HG03108 (cell line): ENCODE measurements at regions not wholly inside any gene's neighbourhood (a gene's known extent, or its start where the extent isn't known, plus 50 kb on each side); places are given as distances from the start of the nearest gene placed in this dataset.
"Not testable (repeated sequence)": the region's sequence is repeated elsewhere in the genome, so short reads cannot be mapped to it uniquely, and the experiment has no call there.

ENCODE experiments used
- ATAC-seq: cut with Tn5 transposase; IDR thresholded peaks from one replicate; pipeline ENCODE4 v1.9.1; 2021; ENCODE audit warnings: moderate library complexity; ENCODE audit not compliant: unreplicated experiment

DNA sequence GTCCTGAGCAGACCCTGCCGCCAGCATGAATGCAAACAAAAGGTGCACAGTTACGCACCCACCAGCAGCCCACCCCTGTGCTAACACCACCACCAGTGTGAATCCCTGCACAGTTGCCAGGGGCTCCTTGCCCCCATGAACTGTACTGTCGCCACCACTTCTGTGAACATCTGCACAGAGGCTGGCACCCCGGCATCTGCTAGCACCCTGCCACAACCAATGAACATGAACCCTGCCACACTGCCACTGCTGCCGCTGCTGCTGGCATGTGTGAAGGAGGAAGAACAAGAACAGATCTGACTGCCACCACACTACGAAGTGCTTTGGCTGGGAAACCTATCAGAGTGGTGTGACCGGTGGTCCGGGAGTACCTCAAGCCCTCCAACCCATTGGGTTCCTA, 261.3 kb downstream of the PARM1 start:
- ATAC-seq: no peak

DNA sequence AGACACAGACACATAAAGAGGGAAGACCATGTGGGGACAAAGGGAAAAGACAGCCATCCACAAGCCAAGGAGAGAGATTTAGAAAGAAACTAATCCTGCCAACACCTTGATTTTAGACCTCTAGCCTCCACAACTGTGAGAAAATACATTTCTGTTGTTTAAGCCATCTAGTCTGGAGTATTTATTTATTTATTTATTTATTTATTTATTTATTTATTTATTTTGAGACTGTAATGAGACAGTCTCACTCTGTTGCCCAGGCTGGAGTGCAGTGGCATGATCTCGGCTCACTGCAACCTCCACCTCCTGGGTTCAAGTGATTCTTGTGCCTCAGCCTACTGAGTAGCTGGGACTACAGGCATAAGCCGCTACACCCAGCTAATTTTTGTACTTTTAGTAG, 259.3 kb downstream of the PARM1 start:
- ATAC-seq: not testable (repeated sequence)

DNA sequence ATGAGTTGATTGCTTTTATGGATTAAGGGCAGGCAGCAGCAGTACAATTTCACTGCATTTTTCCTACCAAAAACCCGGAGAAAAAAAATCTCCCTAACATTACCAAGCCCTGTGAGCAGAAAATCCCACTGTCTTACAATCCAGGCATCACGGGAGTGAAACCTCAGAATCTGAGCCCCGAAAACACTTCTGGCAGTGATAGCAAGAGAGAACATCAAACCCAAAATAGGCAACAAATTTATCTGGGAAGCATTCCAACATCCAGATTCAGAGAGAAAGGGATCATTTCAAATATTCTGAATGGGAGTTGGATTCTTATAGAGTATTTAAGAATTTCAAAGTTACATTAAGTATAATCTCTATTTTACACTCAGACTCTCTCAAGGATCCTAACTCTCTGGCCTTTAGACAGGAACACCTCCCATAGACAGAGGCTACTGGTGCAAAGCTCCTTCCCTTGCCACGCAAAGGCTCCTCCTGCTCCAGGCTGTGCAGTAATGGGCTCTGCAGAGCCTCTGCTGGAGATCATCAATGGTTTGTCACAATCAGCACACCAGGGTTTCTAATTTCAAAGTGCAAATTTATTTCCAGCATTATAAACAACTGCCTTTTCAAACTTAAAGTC, 256.9 kb downstream of the PARM1 start:
- ATAC-seq: no peak

DNA sequence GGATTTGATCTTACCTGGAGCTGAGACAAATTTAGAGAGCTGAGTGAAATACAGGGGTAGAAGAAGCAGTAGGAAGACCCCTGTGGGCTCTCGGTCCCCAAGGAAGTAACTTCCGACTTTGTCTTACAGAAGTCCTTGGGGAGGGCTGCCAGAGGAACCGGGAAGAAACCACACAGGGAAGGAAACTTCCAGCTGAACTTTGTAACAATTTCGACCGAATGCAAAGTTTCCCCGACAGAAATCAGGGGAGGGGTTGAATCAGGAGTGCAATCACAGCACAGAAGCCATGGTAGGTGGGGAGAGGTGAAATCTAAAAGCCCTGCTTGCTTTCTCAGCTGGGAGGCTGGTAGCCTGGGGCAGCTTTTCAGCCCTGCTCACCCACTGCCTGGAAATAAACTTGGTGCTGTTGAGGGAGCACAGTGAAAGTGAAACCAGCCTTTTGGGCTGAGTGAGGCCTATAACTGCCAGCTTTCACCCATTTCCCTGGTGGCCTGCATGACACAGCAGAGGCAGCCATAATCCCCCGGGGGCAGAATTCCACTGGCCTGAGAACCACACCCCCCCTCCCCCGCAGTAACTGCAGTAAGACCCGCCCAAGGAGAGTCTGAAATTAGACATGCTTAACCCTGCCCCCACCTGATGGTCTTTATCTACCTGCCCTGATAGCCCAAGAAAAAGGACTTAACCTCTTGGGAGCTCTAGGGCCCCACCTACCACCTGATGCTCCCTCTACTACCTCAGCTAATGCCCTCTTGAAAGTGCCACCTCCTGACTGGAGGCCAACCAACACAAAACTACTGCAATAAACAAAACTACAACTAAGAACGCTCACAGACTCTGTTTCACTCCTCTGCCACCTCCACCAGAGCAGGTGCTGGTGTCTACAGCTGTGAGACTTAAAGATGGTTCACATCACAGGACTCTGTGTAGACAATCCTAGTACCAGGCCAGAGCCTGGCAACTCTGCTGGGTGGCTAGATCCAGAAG, 248.2 kb downstream of the PARM1 start:
- ATAC-seq: peak; percentile 83

DNA sequence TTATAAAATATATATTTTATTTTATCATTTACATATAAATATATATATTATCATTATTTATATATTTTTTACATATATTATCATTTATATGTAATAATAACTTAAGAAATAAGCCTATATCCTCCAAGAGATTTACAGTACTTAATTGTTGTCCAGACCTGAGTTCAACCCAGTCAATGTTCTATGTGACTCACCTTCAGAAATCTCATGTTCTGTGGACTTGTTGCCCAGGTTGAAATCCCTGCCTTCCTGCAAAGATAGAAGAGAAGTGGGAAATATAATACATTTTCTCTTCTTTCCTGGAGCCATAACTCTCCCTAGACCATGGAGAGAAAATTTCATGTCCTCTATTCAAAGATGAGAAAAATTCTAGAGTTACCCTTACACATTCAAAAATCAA, 247.3 kb downstream of the PARM1 start:
- ATAC-seq: no peak

DNA sequence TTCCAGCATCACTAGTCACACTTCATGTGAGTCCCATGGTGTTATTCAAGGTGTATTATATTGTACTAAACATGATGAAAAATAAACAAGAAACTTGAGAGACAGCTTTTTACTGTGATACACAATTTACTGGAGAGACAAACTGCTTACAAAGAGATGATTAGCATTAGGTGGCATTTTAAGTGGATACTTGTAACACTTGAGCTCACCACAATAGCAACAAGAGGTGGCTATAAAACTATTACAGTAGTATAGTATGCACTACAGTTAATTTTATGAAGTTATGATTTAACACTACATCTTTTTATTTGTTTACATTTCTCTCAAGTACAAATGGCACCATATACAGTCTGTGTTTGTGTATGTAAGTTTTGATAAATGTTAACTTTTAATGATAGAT, 246.6 kb downstream of the PARM1 start:
- no peak for ATAC-seq

DNA sequence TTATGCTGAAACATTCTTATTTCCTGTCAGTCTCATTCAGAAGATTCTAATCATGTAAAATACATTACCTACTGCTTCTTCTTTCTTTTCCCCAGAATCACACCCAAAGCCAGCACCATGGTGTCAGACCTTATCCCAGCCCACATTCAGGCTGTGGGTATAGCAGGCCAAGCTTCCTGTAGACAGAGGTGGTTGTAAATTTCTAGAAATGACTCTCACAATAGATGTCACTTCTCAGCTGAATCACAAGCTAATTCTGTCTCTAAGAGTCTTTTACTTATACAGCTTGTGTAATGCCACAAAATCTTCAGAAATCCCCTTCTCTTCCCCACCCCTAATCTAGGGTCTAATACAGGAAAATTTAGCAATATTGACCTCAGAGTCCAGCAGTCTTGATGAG, 239.6 kb downstream of the PARM1 start:
- ATAC-seq: peak; percentile 93

DNA sequence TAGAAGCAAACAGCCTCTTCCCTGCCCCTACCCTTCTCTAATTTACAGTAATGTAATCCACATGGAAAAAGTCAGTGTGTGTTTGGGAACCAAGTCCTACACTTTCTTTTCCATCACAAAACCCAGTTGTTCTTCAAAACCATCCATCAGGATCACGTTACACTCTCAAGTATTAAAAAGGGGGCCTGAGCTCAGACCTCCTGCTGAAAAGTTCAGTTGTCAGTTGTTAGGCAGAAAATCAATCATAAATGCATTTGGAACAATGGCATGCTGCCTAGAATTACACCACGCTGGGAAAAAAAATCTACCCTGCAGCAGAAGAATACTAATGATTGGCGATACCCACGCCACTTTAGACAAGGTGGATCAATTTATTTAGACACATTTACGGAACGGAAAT, 236.5 kb downstream of the PARM1 start:
- ATAC-seq: no peak

DNA sequence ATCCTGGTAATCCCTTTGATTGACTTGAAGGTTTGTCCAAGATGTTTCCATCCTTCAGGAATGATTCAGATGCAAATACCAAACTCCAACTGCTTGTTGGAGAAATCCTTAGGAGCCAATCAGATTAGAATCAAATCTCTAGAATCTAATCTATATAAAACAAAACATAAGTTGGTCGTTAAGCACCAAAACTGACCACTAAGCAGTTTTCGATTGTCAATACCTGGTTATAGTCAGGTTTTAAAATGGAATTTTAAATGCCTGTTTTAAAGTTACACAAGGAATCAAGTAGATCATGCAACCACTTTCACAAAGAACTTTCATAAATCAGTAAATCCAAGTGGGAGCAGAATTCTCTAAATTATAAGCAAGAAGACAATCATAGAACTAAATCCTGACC, 236.1 kb downstream of the PARM1 start:
- no peak for ATAC-seq

DNA sequence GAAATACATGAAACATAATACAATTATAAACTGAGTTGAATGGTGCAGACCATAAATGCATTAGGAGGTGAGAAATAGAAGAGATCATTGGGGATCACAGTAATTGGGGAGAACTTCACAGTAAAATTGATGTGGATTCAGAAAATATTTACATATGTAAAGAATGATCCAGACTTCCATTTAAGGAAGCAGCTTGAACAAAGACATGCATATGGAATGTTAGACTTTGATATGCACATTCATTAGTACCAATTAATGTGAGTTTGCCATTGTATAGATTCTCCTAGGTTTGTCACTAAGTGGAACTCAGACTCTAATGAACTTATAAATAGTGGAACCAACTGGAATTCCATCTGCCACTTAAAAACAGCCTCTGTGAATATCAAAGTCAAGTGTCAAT, 235.6 kb downstream of the PARM1 start:
- ATAC-seq: no peak

DNA sequence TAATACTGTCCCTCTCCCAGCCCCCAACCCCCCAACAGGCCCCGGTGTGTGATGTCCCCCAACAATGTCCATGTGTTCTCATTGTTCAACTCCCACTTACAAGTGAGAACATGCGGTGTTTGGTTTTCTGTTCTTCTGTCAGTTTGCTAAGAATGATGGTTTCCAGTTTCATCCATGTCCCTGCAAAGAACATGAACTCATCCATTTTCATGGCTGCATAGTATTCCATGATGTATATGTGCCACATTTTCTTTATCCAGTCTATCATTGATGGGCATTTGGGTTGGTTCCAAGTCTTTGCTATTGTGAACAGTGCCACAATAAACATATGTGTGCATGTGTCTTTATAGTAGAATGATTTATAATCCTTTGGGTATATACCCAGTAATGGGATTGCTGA, 232.2 kb downstream of the PARM1 start:
- ATAC-seq: not testable (repeated sequence)

DNA sequence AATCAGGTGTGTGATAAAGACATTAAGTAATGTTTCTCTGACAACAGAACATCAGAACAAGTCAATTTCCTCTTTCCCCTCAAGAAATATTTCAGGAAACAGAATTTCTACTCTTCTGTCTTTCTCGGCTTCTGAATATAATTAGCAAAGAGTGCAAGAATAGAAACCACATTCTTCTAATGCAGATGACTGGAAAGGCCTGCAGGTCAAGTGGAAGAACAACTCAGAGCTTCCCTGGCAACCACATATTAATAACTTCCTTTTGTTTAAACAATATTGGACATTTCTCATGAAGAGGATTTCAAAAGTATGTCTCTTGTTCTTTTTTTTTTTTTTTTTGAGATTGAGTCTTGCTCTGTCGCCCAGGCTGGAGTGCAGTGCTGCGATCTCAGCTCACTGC, 225.5 kb downstream of the PARM1 start:
- ATAC-seq: no peak

DNA sequence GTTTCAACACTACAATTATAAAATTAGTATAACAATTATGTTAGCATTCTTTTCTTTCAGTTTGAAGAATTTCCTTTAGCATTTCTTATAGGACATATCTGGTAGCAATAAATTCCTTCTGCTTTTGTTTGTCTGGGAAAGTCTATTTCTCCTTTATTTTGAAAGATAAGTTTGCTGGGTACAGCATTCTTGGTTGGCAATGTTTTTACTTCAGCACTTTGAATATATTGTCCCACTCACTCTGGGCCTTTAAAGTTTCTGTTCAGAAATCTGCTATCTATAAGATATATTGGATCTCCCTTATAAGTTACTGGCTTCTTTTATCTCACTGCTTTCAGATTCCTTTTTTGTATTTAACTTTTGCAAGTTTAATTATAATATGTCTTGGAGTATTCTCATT, 222.1 kb downstream of the PARM1 start:
- no peak for ATAC-seq

DNA sequence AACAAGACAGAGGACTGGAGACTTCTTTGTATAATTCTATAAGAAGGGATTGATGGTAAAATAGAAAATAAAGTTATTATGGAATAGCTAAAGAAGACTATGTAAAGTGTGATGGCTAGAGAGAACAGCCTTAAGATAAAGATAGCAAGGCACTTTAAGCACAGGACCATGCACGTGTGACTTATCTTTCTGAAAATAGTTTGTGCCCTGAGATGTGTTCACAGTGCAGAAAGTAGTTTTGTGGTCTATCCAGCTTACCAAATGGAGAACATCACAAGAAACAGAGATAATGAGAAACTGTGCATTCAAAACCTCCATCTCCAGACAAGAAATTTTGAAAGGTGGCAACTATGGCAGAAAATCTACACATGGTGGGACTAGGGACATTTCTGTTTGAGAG, 213.3 kb downstream of the PARM1 start:
- ATAC-seq: no peak

DNA sequence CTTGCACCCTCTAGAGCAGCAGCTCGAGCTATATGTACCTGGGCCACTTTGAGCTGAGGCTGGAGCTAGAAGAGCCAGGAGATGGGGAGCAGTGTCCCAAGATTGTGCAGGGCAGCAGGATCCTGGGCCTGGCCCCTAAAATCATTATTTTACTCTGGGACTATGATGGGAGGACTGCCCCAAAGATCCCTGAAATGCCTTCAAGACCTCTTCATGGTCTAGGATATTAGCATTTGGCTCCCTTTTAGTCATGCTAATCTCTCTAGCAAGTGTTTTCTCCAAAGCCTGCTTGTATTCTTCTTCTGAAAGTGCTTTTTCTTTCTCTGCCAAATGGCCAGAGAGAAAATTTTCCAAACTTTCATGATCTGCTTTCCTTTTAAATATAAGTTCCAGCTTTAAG, 211.6 kb downstream of the PARM1 start:
- ATAC-seq: no peak

DNA sequence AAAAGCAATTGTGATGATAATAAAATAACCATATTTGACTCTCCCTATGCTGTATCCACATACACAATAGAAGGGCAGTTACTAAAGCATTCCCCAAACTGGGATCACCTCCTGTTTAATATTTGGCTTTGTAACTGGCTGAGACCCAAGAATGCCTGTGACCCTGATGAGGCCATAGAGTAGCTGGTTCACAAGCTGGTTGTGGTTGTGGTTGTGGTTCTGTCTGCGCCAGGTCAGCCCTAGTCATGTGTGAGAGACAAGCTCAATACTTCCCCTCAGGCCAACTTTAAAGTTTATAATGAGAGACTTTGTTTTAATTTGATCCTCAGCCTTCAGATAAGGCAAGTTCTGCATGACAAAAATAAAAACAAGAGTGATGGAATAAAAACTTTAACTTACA, 209.9 kb downstream of the PARM1 start:
- ATAC-seq: no peak

DNA sequence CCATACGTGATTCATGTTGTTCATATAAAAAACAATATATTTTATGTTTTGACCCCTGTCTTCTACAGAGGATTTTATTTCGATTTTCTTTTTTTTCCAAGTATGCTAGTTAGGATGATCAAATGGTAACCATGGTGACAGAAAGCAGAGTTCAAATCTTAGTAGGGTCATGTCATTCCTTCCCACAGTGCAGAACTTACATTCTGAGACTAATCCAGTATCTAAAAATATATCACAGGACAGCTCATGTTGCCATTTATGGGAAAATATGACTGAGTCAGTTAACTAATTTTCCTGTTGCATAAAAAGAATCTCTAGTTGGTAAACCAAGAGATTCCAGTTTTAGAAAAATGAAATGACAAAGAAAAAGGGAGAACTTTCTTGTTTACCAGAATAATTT, 209.5 kb downstream of the PARM1 start:
- ATAC-seq: no peak

DNA sequence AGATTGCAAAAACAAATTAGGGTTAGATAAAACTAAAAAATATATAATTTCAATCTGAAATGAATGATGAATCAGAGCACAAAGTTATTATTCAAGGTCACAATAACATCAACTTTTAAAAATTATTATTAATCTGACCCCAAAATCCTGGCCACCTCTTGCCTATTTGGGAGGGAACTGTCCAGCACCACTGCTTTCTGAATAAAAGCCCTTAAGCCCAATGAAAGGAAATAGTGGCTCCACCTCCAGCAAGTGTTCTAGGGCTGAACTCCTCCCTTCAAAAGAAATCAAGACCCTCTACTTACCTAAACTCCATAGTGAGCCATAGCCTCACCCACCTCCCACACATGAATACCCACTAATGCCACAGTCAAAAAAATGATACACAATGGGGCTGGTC, 208.2 kb downstream of the PARM1 start:
- ATAC-seq: no peak

DNA sequence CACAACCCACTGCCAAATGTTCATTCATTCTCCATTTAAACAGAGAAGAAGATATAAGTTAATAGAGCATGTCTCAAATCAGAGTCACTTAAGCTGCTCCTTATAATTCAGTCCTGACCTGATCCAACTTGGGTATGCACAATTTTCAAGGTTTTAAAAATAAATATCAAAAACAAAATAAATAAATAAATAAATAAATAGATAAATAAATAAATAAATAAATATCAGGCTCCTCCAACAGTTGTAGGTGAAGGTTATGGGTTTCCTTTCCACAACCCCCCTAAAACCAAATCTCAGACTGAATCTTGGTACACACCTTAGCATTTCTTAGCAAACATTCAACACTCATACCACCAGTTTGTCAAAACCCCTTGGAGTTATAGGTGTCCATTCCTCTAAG, 204.4 kb downstream of the PARM1 start:
- no peak for ATAC-seq

DNA sequence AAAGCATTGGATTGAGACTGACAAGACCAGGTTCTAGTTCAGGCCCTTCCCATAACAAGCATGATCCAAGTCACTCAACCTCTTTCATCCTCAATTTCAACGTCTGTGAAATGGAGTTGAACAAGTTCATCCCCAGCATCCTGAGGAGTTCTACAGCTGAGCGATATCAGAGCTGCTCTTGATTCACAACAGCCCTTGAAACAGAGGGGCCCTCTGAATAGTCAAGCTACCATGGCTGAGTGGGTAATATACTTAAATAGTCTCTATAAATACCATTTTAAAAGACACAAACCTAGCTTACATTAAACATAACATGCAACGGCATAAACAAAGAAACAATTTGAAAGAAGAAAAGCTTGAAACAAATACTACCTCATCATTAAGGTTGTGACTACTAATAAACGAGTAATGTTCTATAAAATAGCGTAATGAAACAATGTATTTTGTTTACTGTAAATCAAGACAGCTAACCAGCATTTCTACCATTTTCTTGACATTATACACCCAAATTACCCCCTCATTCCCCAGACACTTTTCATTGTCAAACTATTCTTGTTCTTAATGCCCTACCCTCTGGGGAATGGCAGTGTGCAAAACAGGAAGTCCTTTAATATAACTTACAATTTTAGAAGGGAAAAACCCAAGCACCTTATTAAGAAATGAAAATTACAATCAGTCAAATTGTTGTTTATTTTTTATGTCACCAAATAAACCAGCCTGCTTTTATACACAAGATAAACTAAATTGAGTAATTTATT, 202.3 kb downstream of the PARM1 start:
- ATAC-seq: peak; percentile 76

DNA sequence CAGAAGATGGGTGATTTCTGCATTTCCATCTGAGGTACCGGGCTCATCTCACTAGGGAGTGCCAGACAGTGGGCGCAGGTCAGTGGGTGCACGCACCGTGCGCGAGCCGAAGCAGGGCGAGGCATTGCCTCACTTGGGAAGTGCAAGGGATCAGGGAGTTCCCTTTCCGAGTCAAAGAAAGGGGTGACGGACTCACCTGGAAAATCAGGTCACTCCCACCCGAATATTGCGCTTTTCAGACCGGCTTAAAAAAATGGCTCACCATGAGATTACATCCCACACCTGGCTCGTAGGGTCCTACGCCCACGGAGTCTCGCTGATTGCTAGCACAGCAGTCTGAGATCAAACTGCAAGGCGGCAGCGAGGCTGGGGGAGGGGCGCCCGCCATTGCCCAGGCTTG, 194.0 kb downstream of the PARM1 start:
- ATAC-seq: not testable (repeated sequence)

DNA sequence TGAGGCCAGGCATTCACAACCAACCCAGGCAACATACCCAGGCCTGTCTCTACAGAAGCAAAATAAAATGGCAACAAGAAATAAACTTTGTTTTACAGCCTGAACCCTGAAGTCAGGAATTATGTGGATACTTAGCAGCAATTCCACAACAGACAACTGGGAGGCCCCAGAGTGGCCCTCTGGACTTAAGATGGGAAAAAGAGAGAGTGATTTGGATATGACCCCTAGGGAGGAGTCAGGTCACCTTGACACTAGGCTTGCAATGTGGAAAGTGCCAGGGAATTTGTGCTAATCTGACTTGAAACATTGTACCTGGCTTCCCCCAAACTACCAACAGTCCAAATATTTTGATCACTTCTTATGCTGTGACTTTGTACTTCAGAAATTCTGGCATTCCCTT, 193.1 kb downstream of the PARM1 start:
- no peak for ATAC-seq
